ENCODE measurements at regions not wholly inside any gene's neighbourhood (a gene's known extent, or its start where the extent isn't known, plus 50 kb on each side); places are given as distances from the start of the nearest gene placed in this dataset.

DNA sequence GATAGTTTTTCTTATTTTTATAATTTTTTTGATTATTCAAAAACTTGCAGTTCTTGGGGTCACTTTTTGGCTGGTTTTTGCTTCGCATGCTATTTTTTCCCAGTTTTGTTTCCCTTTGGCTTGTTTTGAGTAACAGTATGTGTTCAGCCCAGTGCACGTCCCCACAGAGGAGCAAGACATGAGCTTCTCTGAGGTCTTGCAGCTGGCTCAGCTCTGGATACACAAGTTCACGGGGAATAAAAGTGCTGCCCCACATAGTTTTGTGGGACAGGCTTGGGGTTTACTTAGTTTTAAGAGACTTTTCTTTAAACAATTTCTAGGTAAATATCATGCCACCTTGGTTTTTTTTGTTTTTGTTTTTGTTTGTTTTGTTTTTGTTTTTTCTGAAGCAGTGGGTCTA is 297.8 kb upstream of the IRX1 start:
- no peak overlapping the region for H3K4me3 ChIP-seq
- 77% methylated on average over 3 of the region's 3 CpGs for WGBS, 2 donors
- H3K36me3 ChIP-seq, result no peaks in the 10 kb centered on the region
- no peak for TF ChIP-seq POLR2A (IDR thresholded peaks at IDR 0.05)
- TF ChIP-seq, protein P1, sequence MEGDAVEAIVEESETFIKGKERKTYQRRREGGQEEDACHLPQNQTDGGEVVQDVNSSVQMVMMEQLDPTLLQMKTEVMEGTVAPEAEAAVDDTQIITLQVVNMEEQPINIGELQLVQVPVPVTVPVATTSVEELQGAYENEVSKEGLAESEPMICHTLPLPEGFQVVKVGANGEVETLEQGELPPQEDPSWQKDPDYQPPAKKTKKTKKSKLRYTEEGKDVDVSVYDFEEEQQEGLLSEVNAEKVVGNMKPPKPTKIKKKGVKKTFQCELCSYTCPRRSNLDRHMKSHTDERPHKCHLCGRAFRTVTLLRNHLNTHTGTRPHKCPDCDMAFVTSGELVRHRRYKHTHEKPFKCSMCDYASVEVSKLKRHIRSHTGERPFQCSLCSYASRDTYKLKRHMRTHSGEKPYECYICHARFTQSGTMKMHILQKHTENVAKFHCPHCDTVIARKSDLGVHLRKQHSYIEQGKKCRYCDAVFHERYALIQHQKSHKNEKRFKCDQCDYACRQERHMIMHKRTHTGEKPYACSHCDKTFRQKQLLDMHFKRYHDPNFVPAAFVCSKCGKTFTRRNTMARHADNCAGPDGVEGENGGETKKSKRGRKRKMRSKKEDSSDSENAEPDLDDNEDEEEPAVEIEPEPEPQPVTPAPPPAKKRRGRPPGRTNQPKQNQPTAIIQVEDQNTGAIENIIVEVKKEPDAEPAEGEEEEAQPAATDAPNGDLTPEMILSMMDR (IDR thresholded peaks at IDR 0.05), result no peak
- TF ChIP-seq EP300 (IDR thresholded peaks at IDR 0.05), result no peak
- no peaks in the 10 kb centered on the region for H3K9me3 ChIP-seq
- DNase-seq (ENCODE audit: low spot score in 2 of 2), result no peak
- no peaks in the 10 kb centered on the region for H3K27me3 ChIP-seq
- no peak overlapping the region for H3K27ac ChIP-seq
- H3K4me1 ChIP-seq, result no peaks in the 10 kb centered on the region

DNA sequence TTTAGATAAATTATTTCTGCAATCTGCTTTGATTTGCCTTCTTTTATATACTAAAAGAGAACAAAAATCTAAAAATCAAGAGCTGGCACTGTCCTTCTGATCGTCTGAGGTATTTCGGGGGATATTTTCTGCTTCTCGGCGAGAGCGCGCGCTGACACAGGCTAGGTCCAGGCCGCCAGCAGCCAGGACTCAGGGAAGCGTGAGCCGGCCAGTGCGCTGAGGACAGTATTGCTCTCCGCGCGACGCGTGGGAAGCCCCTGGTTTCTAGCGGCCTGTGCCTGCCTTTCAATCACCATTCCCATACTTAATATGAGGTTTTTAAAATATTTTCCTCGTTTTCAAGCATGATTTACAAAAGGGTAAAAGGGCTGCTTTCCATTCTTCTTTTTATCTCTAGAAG is 307.3 kb upstream of the IRX1 start:
- no peak for DNase-seq (ENCODE audit: low spot score in 2 of 2)
- H3K36me3 ChIP-seq, result no peaks in the 10 kb centered on the region
- peaks cover 0 to 5% (median 0%) of the 10 kb centered on the region in 4 donors for H3K9me3 ChIP-seq
- H3K27me3 ChIP-seq, result no peaks in the 10 kb centered on the region
- WGBS, 2 donors, result 88 to 93% methylated on average over 18 of the region's 18 CpGs
- no peak overlapping the region for H3K4me3 ChIP-seq
- no peaks in the 10 kb centered on the region for H3K4me1 ChIP-seq
- H3K27ac ChIP-seq, result no peak overlapping the region
- no peak for TF ChIP-seq EP300 (IDR thresholded peaks at IDR 0.05)
- TF ChIP-seq POLR2A (IDR thresholded peaks at IDR 0.05), result no peak
- TF ChIP-seq, protein P1 (IDR thresholded peaks at IDR 0.05), result no peak

DNA sequence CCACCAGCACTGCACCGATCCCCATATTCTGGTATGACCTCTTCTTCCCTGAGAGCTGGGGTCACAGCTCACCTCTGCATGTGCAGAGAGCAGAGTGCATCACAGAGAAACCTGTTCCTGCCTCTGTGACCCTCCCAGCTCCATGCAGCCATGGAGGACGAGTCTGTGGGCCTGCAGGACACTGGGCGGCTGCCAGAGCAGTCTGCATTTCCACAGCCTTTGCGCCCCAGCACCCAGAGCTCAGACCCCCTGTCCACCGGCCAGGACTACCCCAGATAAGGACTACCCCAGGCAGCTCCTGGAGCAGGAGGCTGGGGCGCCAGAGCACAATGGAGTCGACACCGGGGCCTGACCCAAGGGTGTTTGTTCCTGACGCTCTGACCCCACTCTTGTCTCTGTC is 308.1 kb upstream of the IRX1 start:
- Histone ChIP-seq H3K27me3 (no peaks in the 10 kb centered on the region), H3K27ac (no peak overlapping the region), H3K4me3 (no peak overlapping the region), H3K4me1 (no peaks in the 10 kb centered on the region), H3K36me3 (no peaks in the 10 kb centered on the region), H3K9me3 (peaks cover 0 to 5% (median 0%) of the 10 kb centered on the region in 4 donors)
- WGBS, 2 donors, result 62 to 69% methylated on average over 9 of the region's 9 CpGs
- no peak for DNase-seq (ENCODE audit: low spot score in 2 of 2)
- no peak for TF ChIP-seq EP300 (IDR thresholded peaks at IDR 0.05)
- TF ChIP-seq, protein P1 (IDR thresholded peaks at IDR 0.05), result no peak
- TF ChIP-seq POLR2A (IDR thresholded peaks at IDR 0.05), result no peak

DNA sequence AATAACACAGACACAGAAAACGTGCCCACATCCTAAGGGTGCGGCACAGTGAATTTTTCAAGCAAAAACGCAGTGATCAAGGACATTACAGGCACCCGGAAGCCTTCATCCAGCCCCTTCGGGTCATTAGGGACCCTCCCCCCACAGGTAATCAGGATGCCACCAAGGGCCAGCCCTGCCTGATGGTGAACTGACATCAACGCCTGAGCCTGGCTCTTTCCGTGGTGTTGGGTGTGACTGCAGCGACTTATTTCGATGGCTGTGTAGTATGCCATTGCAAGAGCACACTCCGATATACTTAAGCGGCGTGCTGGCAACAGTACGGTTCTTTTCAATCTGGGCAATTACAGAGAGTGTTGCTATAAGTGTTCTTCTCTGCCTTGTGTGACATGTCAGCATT is 310.0 kb upstream of the IRX1 start:
- Histone ChIP-seq H3K9me3 (peaks cover 0 to 4% (median 0%) of the 10 kb centered on the region in 4 donors), H3K27ac (no peak overlapping the region), H3K27me3 (no peaks in the 10 kb centered on the region), H3K4me1 (no peaks in the 10 kb centered on the region), H3K4me3 (no peak overlapping the region), H3K36me3 (no peaks in the 10 kb centered on the region)
- DNase-seq (ENCODE audit: low spot score in 2 of 2), result no peak
- WGBS, 2 donors, result 84 to 86% methylated on average over 13 of the region's 13 CpGs
- TF ChIP-seq POLR2A (IDR thresholded peaks at IDR 0.05) (no peak), EP300 (IDR thresholded peaks at IDR 0.05) (no peak)
- TF ChIP-seq, protein P1 (IDR thresholded peaks at IDR 0.05), result no peak

DNA sequence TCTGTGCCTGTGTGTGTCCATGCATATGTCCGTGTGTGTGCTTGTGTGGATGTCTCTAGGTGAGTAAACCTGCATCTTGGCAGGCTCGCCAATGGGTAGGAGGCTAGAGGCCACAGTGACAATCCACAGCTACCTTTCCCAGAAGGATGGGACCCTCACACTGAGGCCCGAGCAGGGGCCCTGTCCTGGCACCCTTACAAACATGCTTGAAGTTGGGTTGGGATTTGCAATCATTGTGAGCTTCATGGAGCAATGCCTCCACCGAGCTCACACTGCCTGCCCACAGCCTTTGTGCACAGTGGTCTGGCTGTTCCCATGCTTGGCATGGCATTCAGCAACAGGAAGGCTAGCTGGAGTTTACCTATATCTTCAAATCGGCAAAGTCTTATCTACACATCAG is 311.1 kb upstream of the IRX1 start:
- DNase-seq (ENCODE audit: low spot score in 2 of 2), result no peak
- TF ChIP-seq, protein P1 (IDR thresholded peaks at IDR 0.05), result no peak
- TF ChIP-seq EP300 (IDR thresholded peaks at IDR 0.05) (no peak), POLR2A (IDR thresholded peaks at IDR 0.05) (no peak)
- Histone ChIP-seq H3K27ac (no peak overlapping the region), H3K36me3 (no peaks in the 10 kb centered on the region), H3K27me3 (no peaks in the 10 kb centered on the region), H3K4me1 (no peaks in the 10 kb centered on the region), H3K4me3 (no peak overlapping the region), H3K9me3 (peaks cover 0 to 1% (median 0%) of the 10 kb centered on the region in 4 donors)
- WGBS, 2 donors, result 68 to 76% methylated on average over 2 to 5 of the region's 5 CpGs

Measured in tibial nerve (tissue), 4 donors.